ENCODE measurements at regions not wholly inside any gene's neighbourhood (a gene's known extent, or its start where the extent isn't known, plus 50 kb on each side); places are given as distances from the start of the nearest gene placed in this dataset.

DNA sequence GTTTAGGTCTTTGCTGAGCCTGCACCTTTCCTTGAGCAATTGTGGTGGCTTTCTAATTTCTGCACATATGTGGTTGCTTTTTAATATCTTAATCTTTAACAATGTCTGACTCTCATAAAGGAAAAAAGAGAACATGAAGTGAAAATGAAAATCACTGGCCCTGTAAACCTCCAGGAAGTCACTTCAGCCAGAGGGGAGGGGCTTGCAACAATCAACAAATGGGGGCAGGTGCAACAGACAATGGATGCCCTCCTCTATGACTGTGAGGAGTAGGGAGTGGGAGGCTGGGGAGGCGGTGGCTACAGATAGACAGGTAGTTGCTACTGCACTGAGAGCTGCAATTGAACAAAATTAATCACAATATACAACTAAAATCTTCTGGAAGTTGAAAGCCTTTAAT lies 1377.4 kb downstream of the XPNPEP1 start:
- TF ChIP-seq, protein P1, sequence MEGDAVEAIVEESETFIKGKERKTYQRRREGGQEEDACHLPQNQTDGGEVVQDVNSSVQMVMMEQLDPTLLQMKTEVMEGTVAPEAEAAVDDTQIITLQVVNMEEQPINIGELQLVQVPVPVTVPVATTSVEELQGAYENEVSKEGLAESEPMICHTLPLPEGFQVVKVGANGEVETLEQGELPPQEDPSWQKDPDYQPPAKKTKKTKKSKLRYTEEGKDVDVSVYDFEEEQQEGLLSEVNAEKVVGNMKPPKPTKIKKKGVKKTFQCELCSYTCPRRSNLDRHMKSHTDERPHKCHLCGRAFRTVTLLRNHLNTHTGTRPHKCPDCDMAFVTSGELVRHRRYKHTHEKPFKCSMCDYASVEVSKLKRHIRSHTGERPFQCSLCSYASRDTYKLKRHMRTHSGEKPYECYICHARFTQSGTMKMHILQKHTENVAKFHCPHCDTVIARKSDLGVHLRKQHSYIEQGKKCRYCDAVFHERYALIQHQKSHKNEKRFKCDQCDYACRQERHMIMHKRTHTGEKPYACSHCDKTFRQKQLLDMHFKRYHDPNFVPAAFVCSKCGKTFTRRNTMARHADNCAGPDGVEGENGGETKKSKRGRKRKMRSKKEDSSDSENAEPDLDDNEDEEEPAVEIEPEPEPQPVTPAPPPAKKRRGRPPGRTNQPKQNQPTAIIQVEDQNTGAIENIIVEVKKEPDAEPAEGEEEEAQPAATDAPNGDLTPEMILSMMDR (conservative IDR thresholded peaks at IDR 0.05; ENCODE audit: low read length) = no peak
- TF ChIP-seq EZH2phosphoT487 (IDR thresholded peaks at IDR 0.05; ENCODE audit: borderline replicate concordance, low read depth, low read length) = no peak

All from OCI-LY7 (cell line).